ENCODE measurements at regions not wholly inside any gene's neighbourhood (a gene's known extent, or its start where the extent isn't known, plus 50 kb on each side); places are given as distances from the start of the nearest gene placed in this dataset.
"Not testable (repeated sequence)": the region's sequence is repeated elsewhere in the genome, so short reads cannot be mapped to it uniquely, and the experiment has no call there.

GRCh38 chr10:94091649-94092048 lies 97.9 kb downstream of the PLCE1 start:
- no peak for FAIRE-seq

- no peak for FAIRE-seq
These were observed 99.1 kb downstream of the PLCE1 start for GRCh38 chr10:94092848-94093247.

- FAIRE-seq: no peak
These were observed 99.7 kb downstream of the PLCE1 start for GRCh38 chr10:94093286-94093905.

GRCh38 chr10:94094540-94094939 lies 100.8 kb downstream of the PLCE1 start:
- FAIRE-seq: no peak

GRCh38 chr10:94097656-94098055 lies 103.9 kb downstream of the PLCE1 start:
- no peak for FAIRE-seq

GRCh38 chr10:94098896-94099295 lies 105.2 kb downstream of the PLCE1 start:
- FAIRE-seq: no peak

- no peak for FAIRE-seq
These were observed 108.2 kb downstream of the PLCE1 start for GRCh38 chr10:94101894-94102293.

GRCh38 chr10:94102436-94102835 lies 108.7 kb downstream of the PLCE1 start:
- no peak for FAIRE-seq

- FAIRE-seq: no peak
These were observed 109.5 kb downstream of the PLCE1 start for GRCh38 chr10:94103192-94103591.

GRCh38 chr10:94103801-94104221 lies 110.1 kb downstream of the PLCE1 start:
- FAIRE-seq: no peak

- FAIRE-seq: no peak
These were observed 110.7 kb downstream of the PLCE1 start for GRCh38 chr10:94104316-94105000.

GRCh38 chr10:94105226-94105625 lies 111.5 kb downstream of the PLCE1 start:
- no peak for FAIRE-seq

- FAIRE-seq: no peak
These were observed 113.5 kb downstream of the PLCE1 start for GRCh38 chr10:94107191-94107590.

- no peak for FAIRE-seq
These were observed 114.5 kb downstream of the PLCE1 start for GRCh38 chr10:94108200-94108599.

- FAIRE-seq: no peak
These were observed 117.6 kb downstream of the PLCE1 start for GRCh38 chr10:94111367-94111766.

GRCh38 chr10:94112321-94112720 lies 118.6 kb downstream of the PLCE1 start:
- no peak for FAIRE-seq

- FAIRE-seq: no peak
These were observed 122.0 kb downstream of the PLCE1 start for GRCh38 chr10:94115725-94116124.

- no peak for FAIRE-seq
These were observed 123.1 kb downstream of the PLCE1 start for GRCh38 chr10:94116848-94117247.

GRCh38 chr10:94122211-94122610 lies 128.5 kb downstream of the PLCE1 start:
- no peak for FAIRE-seq

GRCh38 chr10:94123258-94123995 lies 129.7 kb downstream of the PLCE1 start:
- peak; percentile 15 for FAIRE-seq

GRCh38 chr10:94124147-94124546 lies 130.4 kb downstream of the PLCE1 start:
- not testable (repeated sequence) for FAIRE-seq

- not testable (repeated sequence) for FAIRE-seq
These were observed 131.5 kb downstream of the PLCE1 start for GRCh38 chr10:94125268-94125667.

GRCh38 chr10:94125856-94126255 lies 132.1 kb downstream of the PLCE1 start:
- no peak for FAIRE-seq

All from endometrium (tissue), 2 donors.